ENCODE measurements at regions not wholly inside any gene's neighbourhood (a gene's known extent, or its start where the extent isn't known, plus 50 kb on each side); places are given as distances from the start of the nearest gene placed in this dataset.

- no peak for TF ChIP-seq POLR2A (IDR thresholded peaks at IDR 0.05)
- TF ChIP-seq CTCF (IDR thresholded peaks at IDR 0.05 in 4 of 5, conservative IDR thresholded peaks at IDR 0.05 in 1 of 5) = no peak
Measured at GRCh38 chr12:31803306-31804184, 74.7 kb upstream of the AMN1 start.
